NCI-H524 (cell line): ENCODE measurements at regions not wholly inside any gene's neighbourhood (a gene's known extent, or its start where the extent isn't known, plus 50 kb on each side); places are given as distances from the start of the nearest gene placed in this dataset.
A peak's percentile ranks its signal among the peaks of the same experiment; 100 is the strongest.

ENCODE experiments used
- DNase-seq, 2 experiments: peaks; one replicate each; lab custom pipeline; 2025; lab: John Stamatoyannopoulos, UW

- no peak for DNase-seq
Measured at GRCh38 chr6:56377295-56377694, 129.9 kb upstream of the COL21A1 start.

GRCh38 chr6:56375806-56376205, 128.4 kb upstream of the COL21A1 start:
- DNase-seq = no peak

GRCh38 chr6:56374841-56375369, 127.5 kb upstream of the COL21A1 start:
- no peak for DNase-seq

GRCh38 chr6:56372406-56372995, 125.1 kb upstream of the COL21A1 start:
- DNase-seq = no peak

- peak in 1 of 2 experiments; percentile 16 for DNase-seq
Measured at GRCh38 chr6:56370561-56371211, 123.3 kb upstream of the COL21A1 start.

- no peak for DNase-seq
Measured at GRCh38 chr6:56370127-56370540, 122.8 kb upstream of the COL21A1 start.

- no peak for DNase-seq
Measured at GRCh38 chr6:56368491-56368890, 121.1 kb upstream of the COL21A1 start.

- no peak for DNase-seq
Measured at GRCh38 chr6:56366141-56366852, 118.9 kb upstream of the COL21A1 start.

- no peak for DNase-seq
Measured at GRCh38 chr6:56364827-56365339, 117.5 kb upstream of the COL21A1 start.

GRCh38 chr6:56364431-56364826, 117.0 kb upstream of the COL21A1 start:
- DNase-seq = no peak

GRCh38 chr6:56363796-56364430, 116.5 kb upstream of the COL21A1 start:
- DNase-seq = no peak

GRCh38 chr6:56361812-56362211, 114.4 kb upstream of the COL21A1 start:
- no peak for DNase-seq

GRCh38 chr6:56359201-56359899, 112.0 kb upstream of the COL21A1 start:
- peak; percentile 41 to 80 for DNase-seq

- DNase-seq = no peak
Measured at GRCh38 chr6:56357616-56358373, 110.4 kb upstream of the COL21A1 start.

- DNase-seq = peak in 1 of 2 experiments; percentile 42
Measured at GRCh38 chr6:56356426-56356825, 109.0 kb upstream of the COL21A1 start.

- no peak for DNase-seq
Measured at GRCh38 chr6:56353860-56354259, 106.5 kb upstream of the COL21A1 start.

- DNase-seq = no peak
Measured at GRCh38 chr6:56350628-56351260, 103.4 kb upstream of the COL21A1 start.

- no peak for DNase-seq
Measured at GRCh38 chr6:56349194-56349593, 101.8 kb upstream of the COL21A1 start.

GRCh38 chr6:56348578-56348977, 101.2 kb upstream of the COL21A1 start:
- DNase-seq = no peak

- DNase-seq = no peak
Measured at GRCh38 chr6:56347526-56347925, 100.1 kb upstream of the COL21A1 start.
